Bronchial epithelial cell (primary cell): ENCODE measurements at regions not wholly inside any gene's neighbourhood (a gene's known extent, or its start where the extent isn't known, plus 50 kb on each side); places are given as distances from the start of the nearest gene placed in this dataset.

ENCODE experiments used
- DNase-seq: peaks from one replicate; pipeline ENCODE4 v3.0.0-alpha.2; 2010; ENCODE audit warnings: low read depth
- FAIRE-seq: peaks from 2 replicates; lab custom pipeline; 2011; peaks lifted over from hg19 to GRCh38; lab: Jason Lieb, UNC
- H3K27me3 ChIP-seq: 2 replicates; pipeline ENCODE4 v1.5.1; 2011; ENCODE audit warnings: low read length; ENCODE audit not compliant: control insufficient read depth, insufficient read depth
- H3K36me3 ChIP-seq: 2 replicates; pipeline ENCODE4 v1.5.1; 2011; ENCODE audit warnings: low read length; ENCODE audit not compliant: control insufficient read depth, insufficient read depth
- H3K4me3 ChIP-seq: 2 replicates; pipeline ENCODE4 v1.5.1; 2011; ENCODE audit warnings: mild to moderate bottlenecking, low read depth, low read length, control low read depth
- CTCF ChIP-seq: IDR thresholded peaks from 2 replicates; pipeline ENCODE4 v1.5.1; 2011; ENCODE audit warnings: mild to moderate bottlenecking, moderate library complexity, low read length, control low read depth, inconsistent platforms; ENCODE audit not compliant: insufficient read depth, severe bottlenecking

DNA sequence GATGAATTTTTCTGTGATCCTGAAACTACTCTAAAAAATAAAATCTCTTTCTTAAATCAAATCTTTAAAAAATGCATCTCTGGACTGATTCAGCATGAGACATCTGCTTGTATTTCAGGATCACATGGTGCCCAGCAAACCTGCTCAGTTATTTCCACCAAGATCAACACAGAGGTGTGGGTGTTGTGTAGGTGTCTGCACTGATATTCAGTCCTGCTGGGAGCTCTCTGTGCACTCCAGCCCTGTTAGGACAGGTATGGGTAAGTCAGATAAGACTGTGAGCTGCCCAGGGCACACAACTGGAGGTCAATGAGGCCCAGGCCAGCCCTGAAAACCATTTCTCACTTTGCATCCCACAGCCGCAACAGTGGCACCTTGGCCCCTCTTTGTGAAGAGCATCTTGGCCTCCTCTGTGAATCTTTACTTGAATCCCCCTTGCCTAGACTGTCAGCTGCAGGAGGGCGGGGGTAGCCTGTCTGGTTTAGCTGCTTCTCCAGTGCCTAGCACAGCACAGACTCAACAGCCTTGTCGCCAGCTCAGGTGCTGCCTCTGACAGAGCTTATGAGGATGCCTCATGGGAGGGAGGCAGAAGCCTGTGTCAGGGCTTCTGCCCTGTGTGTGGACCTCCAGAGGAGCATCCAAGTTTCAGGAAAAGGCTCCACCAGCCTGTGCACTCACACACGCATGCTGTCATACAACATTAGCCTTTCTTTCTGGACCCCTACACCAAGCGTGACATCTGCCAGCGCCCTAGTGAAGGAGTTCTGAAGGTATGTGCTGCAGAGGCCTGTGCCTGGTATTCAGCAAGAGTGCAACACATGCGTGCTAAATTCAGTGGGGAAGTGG lies 187.6 kb upstream of the CST7 start:
- no peaks in the 10 kb centered on the region for H3K27me3 ChIP-seq
- peak; percentile 26 for DNase-seq
- H3K4me3 ChIP-seq = no peak overlapping the region
- no peaks in the 10 kb centered on the region for H3K36me3 ChIP-seq
- no peak for FAIRE-seq
- no peak for TF ChIP-seq CTCF

DNA sequence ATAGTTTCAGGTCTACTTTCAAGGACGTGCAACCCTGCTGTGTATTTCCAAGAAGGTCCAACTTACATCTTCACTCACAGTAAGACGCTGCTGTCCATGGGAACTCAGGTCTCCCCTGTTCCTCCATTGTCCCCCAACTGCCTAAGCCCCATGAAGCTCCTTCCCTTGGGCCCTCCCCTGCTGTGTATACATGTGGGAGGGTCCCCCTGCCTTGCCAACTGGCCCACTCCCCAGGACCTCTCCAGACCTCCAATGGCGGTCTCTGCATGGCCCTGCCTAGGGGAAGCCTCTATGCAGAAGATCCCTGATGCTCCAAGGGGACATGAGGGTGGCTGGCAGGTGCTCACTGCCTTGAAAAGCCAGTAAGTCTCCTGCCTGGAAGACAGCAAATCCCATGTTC lies 186.7 kb upstream of the CST7 start:
- Histone ChIP-seq H3K27me3 (no peaks in the 10 kb centered on the region), H3K4me3 (no peak overlapping the region), H3K36me3 (no peaks in the 10 kb centered on the region)
- TF ChIP-seq CTCF = no peak
- FAIRE-seq (peak; percentile 77), DNase-seq (no peak)

DNA sequence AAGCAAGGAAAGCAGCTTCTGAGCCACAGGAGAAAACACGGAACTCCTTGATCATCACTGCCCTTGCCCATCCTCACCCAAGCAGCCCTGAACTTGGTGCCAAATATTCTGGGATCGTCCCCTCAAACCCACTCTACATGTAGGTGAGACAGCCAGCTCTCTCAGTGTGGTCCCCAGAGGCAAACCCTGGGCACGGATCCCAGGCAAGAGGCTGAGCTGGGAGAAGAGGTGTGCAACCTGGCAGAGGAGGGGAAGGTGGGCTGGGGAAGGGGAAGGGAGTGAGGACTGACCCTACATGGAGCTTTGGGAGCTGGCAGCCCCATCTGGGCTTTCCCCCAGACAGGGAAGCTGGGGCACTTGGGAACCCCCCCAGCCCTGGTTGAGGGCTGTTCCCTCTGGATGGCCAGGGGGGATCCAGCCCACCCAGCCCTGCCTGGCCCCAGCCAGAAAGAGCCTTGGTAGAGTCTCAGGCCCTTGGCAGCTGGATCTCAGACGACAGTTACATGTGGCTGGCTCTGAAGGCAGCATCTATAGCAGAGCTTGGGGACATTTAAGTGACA lies 186.2 kb upstream of the CST7 start:
- no peak for FAIRE-seq
- H3K36me3 ChIP-seq = no peaks in the 10 kb centered on the region
- H3K27me3 ChIP-seq = no peaks in the 10 kb centered on the region
- no peak for DNase-seq
- H3K4me3 ChIP-seq = no peak overlapping the region
- TF ChIP-seq CTCF = no peak

- DNase-seq = no peak
- TF ChIP-seq CTCF = no peak
- no peak overlapping the region for H3K4me3 ChIP-seq
- no peaks in the 10 kb centered on the region for H3K36me3 ChIP-seq
- no peak for FAIRE-seq
- H3K27me3 ChIP-seq = no peaks in the 10 kb centered on the region
Measured at GRCh38 chr20:24763386-24764026, 185.6 kb upstream of the CST7 start.

- TF ChIP-seq CTCF = no peak
- Histone ChIP-seq H3K27me3 (no peaks in the 10 kb centered on the region), H3K36me3 (no peaks in the 10 kb centered on the region), H3K4me3 (no peak overlapping the region)
- DNase-seq (no peak), FAIRE-seq (no peak)
Measured at GRCh38 chr20:24764027-24764793, 184.9 kb upstream of the CST7 start.
